ENCODE measurements at regions not wholly inside any gene's neighbourhood (a gene's known extent, or its start where the extent isn't known, plus 50 kb on each side); places are given as distances from the start of the nearest gene placed in this dataset.

GRCh38 chr2:120886534-120887319 is 151.1 kb downstream of the GLI2 start:
- TF ChIP-seq GATA2 (IDR thresholded peaks at IDR 0.05; ENCODE audit: low read depth, low read length) (no peak), GATA3 (IDR thresholded peaks at IDR 0.05; ENCODE audit: low read depth, low read length) (no peak)

Measured in SH-SY5Y (cell line).